ENCODE measurements at regions not wholly inside any gene's neighbourhood (a gene's known extent, or its start where the extent isn't known, plus 50 kb on each side); places are given as distances from the start of the nearest gene placed in this dataset.

- intact Hi-C loops (cut with DNase I), result no loop called here
- DNase-seq (no peak), ATAC-seq (no peak)
- WGBS, 3 donors, result 83 to 88% (median 88%) methylated on average over 4 of the region's 4 CpGs
- no peaks in the 10 kb centered on the region for H3K9me3 ChIP-seq
- no peak for TF ChIP-seq CTCF (IDR thresholded peaks at IDR 0.05)
- no peak overlapping the region for H3K4me3 ChIP-seq
- H3K27me3 ChIP-seq (ENCODE audit: insufficient read depth in 3 of 3, low read length in 2 of 3), result no peaks in the 10 kb centered on the region
- H3K4me1 ChIP-seq, result no peaks in the 10 kb centered on the region
- no peaks in the 10 kb centered on the region for H3K36me3 ChIP-seq (ENCODE audit: insufficient read depth in 1 of 2, low read depth in 1 of 2)
- no peak overlapping the region for H3K27ac ChIP-seq
These were observed 186.2 kb upstream of the TBC1D5 start for GRCh38 chr3:17928502-17929145.

- no peaks in the 10 kb centered on the region for H3K27me3 ChIP-seq (ENCODE audit: insufficient read depth in 3 of 3, low read length in 2 of 3)
- no peaks in the 10 kb centered on the region for H3K4me1 ChIP-seq
- intact Hi-C loops (cut with DNase I), result no loop called here
- H3K4me3 ChIP-seq, result no peak overlapping the region
- ATAC-seq (no peak), DNase-seq (no peak)
- H3K27ac ChIP-seq, result no peak overlapping the region
- TF ChIP-seq CTCF (IDR thresholded peaks at IDR 0.05), result no peak
- no peaks in the 10 kb centered on the region for H3K9me3 ChIP-seq
- H3K36me3 ChIP-seq (ENCODE audit: insufficient read depth in 1 of 2, low read depth in 1 of 2), result no peaks in the 10 kb centered on the region
- WGBS, 3 donors, result 80 to 91% (median 82%) methylated on average over 3 of the region's 3 CpGs
These were observed 184.6 kb upstream of the TBC1D5 start for GRCh38 chr3:17927036-17927435.

GRCh38 chr3:17915341-17915740, 172.9 kb upstream of the TBC1D5 start:
- no peak for TF ChIP-seq CTCF (IDR thresholded peaks at IDR 0.05)
- Histone ChIP-seq H3K4me3 (no peak overlapping the region), H3K4me1 (no peaks in the 10 kb centered on the region), H3K9me3 (no peaks in the 10 kb centered on the region), H3K27ac (no peak overlapping the region), H3K27me3 (ENCODE audit: insufficient read depth in 3 of 3, low read length in 2 of 3) (peaks cover 0 to 2% (median 0%) of the 10 kb centered on the region in 3 donors), H3K36me3 (ENCODE audit: insufficient read depth in 1 of 2, low read depth in 1 of 2) (no peaks in the 10 kb centered on the region)
- intact Hi-C loops (cut with DNase I), result no loop called here
- DNase-seq (no peak), ATAC-seq (no peak)
- WGBS, 3 donors, result 66 to 72% (median 68%) methylated on average over 4 of the region's 4 CpGs

GRCh38 chr3:17913359-17913758, 170.9 kb upstream of the TBC1D5 start:
- Histone ChIP-seq H3K4me1 (no peaks in the 10 kb centered on the region), H3K27ac (no peak overlapping the region), H3K9me3 (no peaks in the 10 kb centered on the region), H3K4me3 (no peak overlapping the region), H3K36me3 (ENCODE audit: insufficient read depth in 1 of 2, low read depth in 1 of 2) (no peaks in the 10 kb centered on the region), H3K27me3 (ENCODE audit: insufficient read depth in 3 of 3, low read length in 2 of 3) (peaks cover 0 to 2% (median 0%) of the 10 kb centered on the region in 3 donors)
- TF ChIP-seq CTCF (IDR thresholded peaks at IDR 0.05), result no peak
- DNase-seq (no peak), ATAC-seq (no peak)
- intact Hi-C loops (cut with DNase I), result no loop called here
- WGBS, 3 donors, result 85 to 90% (median 86%) methylated on average over 2 of the region's 2 CpGs
